AG09319 (cell line): ENCODE measurements at regions not wholly inside any gene's neighbourhood (a gene's known extent, or its start where the extent isn't known, plus 50 kb on each side); places are given as distances from the start of the nearest gene placed in this dataset.

ENCODE experiments used
- DNase-seq: peaks from one replicate; pipeline ENCODE4 v3.0.0-alpha.2; 2010; ENCODE audit warnings: low read depth; ENCODE audit errors: extremely low read depth
- CTCF ChIP-seq: IDR thresholded peaks from 2 replicates; pipeline ENCODE4 v1.5.1; 2011; ENCODE audit warnings: low read depth, mild to moderate bottlenecking, inconsistent platforms, low read length, moderate library complexity

- no peak for TF ChIP-seq CTCF
- no peak for DNase-seq
Measured at GRCh38 chr14:41973178-41973577, 366.5 kb downstream of the LRFN5 start.

GRCh38 chr14:41972531-41972930, 365.9 kb downstream of the LRFN5 start:
- no peak for TF ChIP-seq CTCF
- DNase-seq: no peak

GRCh38 chr14:41960281-41960680, 353.6 kb downstream of the LRFN5 start:
- TF ChIP-seq CTCF: no peak
- DNase-seq: no peak

GRCh38 chr14:41957459-41957858, 350.8 kb downstream of the LRFN5 start:
- DNase-seq: no peak
- no peak for TF ChIP-seq CTCF
